ENCODE measurements at regions not wholly inside any gene's neighbourhood (a gene's known extent, or its start where the extent isn't known, plus 50 kb on each side); places are given as distances from the start of the nearest gene placed in this dataset.

GRCh38 chr18:73824671-73825070 is 323.0 kb downstream of the FBXO15 start:
- no peak for DNase-seq (ENCODE audit: low read depth)
- no peak for TF ChIP-seq CTCF (IDR thresholded peaks at IDR 0.05; ENCODE audit: low read depth, low read length, missing control alignments)
- no peak overlapping the region for H3K4me3 ChIP-seq (ENCODE audit: low read depth, low read length)

- DNase-seq (ENCODE audit: low read depth): no peak
- no peak for TF ChIP-seq CTCF (IDR thresholded peaks at IDR 0.05; ENCODE audit: low read depth, low read length, missing control alignments)
Measured at GRCh38 chr18:73812423-73812822, 335.2 kb downstream of the FBXO15 start.

GRCh38 chr18:73807551-73808192 is 340.0 kb downstream of the FBXO15 start:
- H3K4me3 ChIP-seq (ENCODE audit: low read depth, low read length): no peak overlapping the region
- TF ChIP-seq CTCF (IDR thresholded peaks at IDR 0.05; ENCODE audit: low read depth, low read length, missing control alignments): no peak
- no peak for DNase-seq (ENCODE audit: low read depth)

More at GRCh38 chr18:73812423-73812822, 335.2 kb downstream of the FBXO15 start:
- H3K4me3 ChIP-seq (ENCODE audit: low read depth, low read length): no peak overlapping the region

GRCh38 chr18:73805991-73806390 is 341.6 kb downstream of the FBXO15 start:
- H3K4me3 ChIP-seq (ENCODE audit: low read depth, low read length): no peak overlapping the region
- no peak for TF ChIP-seq CTCF (IDR thresholded peaks at IDR 0.05; ENCODE audit: low read depth, low read length, missing control alignments)
- DNase-seq (ENCODE audit: low read depth): no peak

- no peak for TF ChIP-seq CTCF (IDR thresholded peaks at IDR 0.05; ENCODE audit: low read depth, low read length, missing control alignments)
Measured at GRCh38 chr18:73797419-73797818, 350.2 kb downstream of the FBXO15 start.

GRCh38 chr18:73793386-73793785 is 354.2 kb downstream of the FBXO15 start:
- H3K4me3 ChIP-seq (ENCODE audit: low read depth, low read length): no peak overlapping the region
- no peak for DNase-seq (ENCODE audit: low read depth)
- no peak for TF ChIP-seq CTCF (IDR thresholded peaks at IDR 0.05; ENCODE audit: low read depth, low read length, missing control alignments)

More at GRCh38 chr18:73797419-73797818, 350.2 kb downstream of the FBXO15 start:
- no peak for DNase-seq (ENCODE audit: low read depth)
- H3K4me3 ChIP-seq (ENCODE audit: low read depth, low read length): no peak overlapping the region

- TF ChIP-seq CTCF (IDR thresholded peaks at IDR 0.05; ENCODE audit: low read depth, low read length, missing control alignments): no peak
Measured at GRCh38 chr18:73791081-73791480, 356.6 kb downstream of the FBXO15 start.

More at GRCh38 chr18:73791081-73791480, 356.6 kb downstream of the FBXO15 start:
- no peak overlapping the region for H3K4me3 ChIP-seq (ENCODE audit: low read depth, low read length)
- no peak for DNase-seq (ENCODE audit: low read depth)

Data from GM12864 (cell line).